Gastrocnemius medialis (tissue), 4 donors: ENCODE measurements at regions not wholly inside any gene's neighbourhood (a gene's known extent, or its start where the extent isn't known, plus 50 kb on each side); places are given as distances from the start of the nearest gene placed in this dataset.

Experiments
- CTCF ChIP-seq, 5 experiments: fragments of 450-650 bp in 3 of 5; fragments of 200-600 bp in 2 of 5; sonication (generic) in 2 of 5; IDR thresholded peaks in 4 of 5; conservative IDR thresholded peaks in 1 of 5; 1 replicate in 4 of 5; 2 replicates in 1 of 5; pipeline ENCODE4 v1.5.1; 2016 to 2019; ENCODE audit warnings: antibody characterized with exemption in 5 of 5, mild to moderate bottlenecking in 3 of 5, moderate library complexity in 3 of 5
- POLR2A ChIP-seq, 2 donors: fragments of 450-650 bp; IDR thresholded peaks; one replicate each; pipeline ENCODE4 v1.6.1; 2017; ENCODE audit warnings: antibody characterized with exemption in 2 of 2, mild to moderate bottlenecking in 2 of 2, moderate library complexity in 2 of 2

GRCh38 chr21:27734146-27734545 lies 767.3 kb upstream of the ADAMTS5 start:
- no peak for TF ChIP-seq POLR2A (IDR thresholded peaks at IDR 0.05)
- TF ChIP-seq CTCF (IDR thresholded peaks at IDR 0.05 in 4 of 5, conservative IDR thresholded peaks at IDR 0.05 in 1 of 5), result no peak
